ENCODE measurements at regions not wholly inside any gene's neighbourhood (a gene's known extent, or its start where the extent isn't known, plus 50 kb on each side); places are given as distances from the start of the nearest gene placed in this dataset.

GRCh38 chrX:147781844-147782243, 129.9 kb upstream of the FMR1 start:
- H3K4me3 ChIP-seq = no peak overlapping the region
- POLR2A ChIA-PET (ENCODE audit: unreplicated experiment) = no interaction called here

DNA sequence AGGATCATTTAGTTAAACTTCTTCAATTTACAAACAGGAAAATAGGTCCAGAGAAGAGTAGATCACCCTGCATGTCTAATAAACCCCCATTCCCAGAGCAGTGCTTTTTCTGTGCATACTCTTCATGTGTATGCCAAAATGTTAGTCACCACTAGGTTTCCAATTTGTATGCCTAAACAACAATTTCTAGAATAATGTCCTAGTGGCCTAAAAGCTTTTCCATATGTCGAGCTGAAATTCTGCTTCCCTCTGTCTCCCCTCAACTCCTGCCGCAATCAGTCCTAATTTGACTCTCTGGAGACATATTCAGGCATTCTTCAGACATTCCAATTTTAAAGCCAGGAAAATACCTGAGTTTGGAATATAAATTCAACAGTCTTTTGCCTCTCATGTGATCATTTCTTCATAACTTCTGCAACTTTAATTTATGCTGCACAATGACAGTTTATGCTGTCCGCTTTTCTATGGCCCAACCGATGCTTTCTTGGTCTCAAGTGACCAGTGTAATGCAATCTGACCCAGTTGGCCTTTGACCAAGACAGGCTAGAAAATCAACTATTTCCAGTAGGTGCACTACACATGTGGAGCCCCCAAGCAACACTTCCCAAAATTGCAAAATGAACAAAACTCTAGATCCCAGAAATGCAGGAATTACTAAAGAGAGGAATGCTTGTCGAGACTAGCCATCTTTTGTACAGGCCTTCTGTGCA, 122.9 kb upstream of the FMR1 start:
- Histone ChIP-seq H3K79me2 (ENCODE audit: low read depth) (no peaks in the 10 kb centered on the region), H4K20me1 (ENCODE audit: insufficient read depth) (no peaks in the 10 kb centered on the region), H3K36me3 (ENCODE audit: low read depth) (no peaks in the 10 kb centered on the region), H3K4me2 (no peak overlapping the region), H3K27ac (no peak overlapping the region), H3K9me3 (ENCODE audit: insufficient read depth, low read depth) (no peaks in the 10 kb centered on the region), H3K4me1 (replicated peaks; ENCODE audit: insufficient read depth) (no peaks in the 10 kb centered on the region), H3K4me3 (no peak overlapping the region), H3F3A (ENCODE audit: insufficient read depth, low read depth) (no peaks in the 10 kb centered on the region), H2AFZ (no peak overlapping the region), H3K27me3 (ENCODE audit: insufficient read depth, low read depth) (no peaks in the 10 kb centered on the region), H3K9me2 (ENCODE audit: insufficient read depth) (no peaks in the 10 kb centered on the region)
- DNase-seq = no peak
- no peak for TF ChIP-seq EZH2 (IDR thresholded peaks at IDR 0.05; ENCODE audit: low read depth)
- ChIA-PET POLR2A (ENCODE audit: unreplicated experiment) (no interaction called here), CTCF (no interaction called here)
- intact Hi-C loops (cut with micrococcal nuclease; ENCODE audit: unreplicated experiment) = no loop called here
- BruUV-seq (replicated peaks) = no TSS peak

More at GRCh38 chrX:147781844-147782243, 129.9 kb upstream of the FMR1 start:
- Histone ChIP-seq H3K9me3 (ENCODE audit: insufficient read depth, low read depth) (no peaks in the 10 kb centered on the region), H3K4me2 (no peak overlapping the region), H3K9me2 (ENCODE audit: insufficient read depth) (0 out of 2 replicates have a peak, but pooled peaks cover 4% of the 10 kb centered on the region), H3K36me3 (ENCODE audit: low read depth) (no peaks in the 10 kb centered on the region), H3K79me2 (ENCODE audit: low read depth) (no peaks in the 10 kb centered on the region), H4K20me1 (ENCODE audit: insufficient read depth) (no peaks in the 10 kb centered on the region), H3F3A (ENCODE audit: insufficient read depth, low read depth) (no peaks in the 10 kb centered on the region), H3K27me3 (ENCODE audit: insufficient read depth, low read depth) (no peaks in the 10 kb centered on the region), H3K4me1 (replicated peaks; ENCODE audit: insufficient read depth) (no peaks in the 10 kb centered on the region), H2AFZ (no peak overlapping the region), H3K27ac (no peak overlapping the region)
- intact Hi-C loops (cut with micrococcal nuclease; ENCODE audit: unreplicated experiment) = no loop called here
- BruUV-seq (replicated peaks) = no TSS peak
- DNase-seq = peak in 1 of 2 experiments; percentile 9
- TF ChIP-seq, protein P1, sequence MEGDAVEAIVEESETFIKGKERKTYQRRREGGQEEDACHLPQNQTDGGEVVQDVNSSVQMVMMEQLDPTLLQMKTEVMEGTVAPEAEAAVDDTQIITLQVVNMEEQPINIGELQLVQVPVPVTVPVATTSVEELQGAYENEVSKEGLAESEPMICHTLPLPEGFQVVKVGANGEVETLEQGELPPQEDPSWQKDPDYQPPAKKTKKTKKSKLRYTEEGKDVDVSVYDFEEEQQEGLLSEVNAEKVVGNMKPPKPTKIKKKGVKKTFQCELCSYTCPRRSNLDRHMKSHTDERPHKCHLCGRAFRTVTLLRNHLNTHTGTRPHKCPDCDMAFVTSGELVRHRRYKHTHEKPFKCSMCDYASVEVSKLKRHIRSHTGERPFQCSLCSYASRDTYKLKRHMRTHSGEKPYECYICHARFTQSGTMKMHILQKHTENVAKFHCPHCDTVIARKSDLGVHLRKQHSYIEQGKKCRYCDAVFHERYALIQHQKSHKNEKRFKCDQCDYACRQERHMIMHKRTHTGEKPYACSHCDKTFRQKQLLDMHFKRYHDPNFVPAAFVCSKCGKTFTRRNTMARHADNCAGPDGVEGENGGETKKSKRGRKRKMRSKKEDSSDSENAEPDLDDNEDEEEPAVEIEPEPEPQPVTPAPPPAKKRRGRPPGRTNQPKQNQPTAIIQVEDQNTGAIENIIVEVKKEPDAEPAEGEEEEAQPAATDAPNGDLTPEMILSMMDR (conservative IDR thresholded peaks at IDR 0.05) = no peak
- TF ChIP-seq EZH2 (IDR thresholded peaks at IDR 0.05; ENCODE audit: low read depth) = no peak
- CTCF ChIA-PET = no interaction called here

DNA sequence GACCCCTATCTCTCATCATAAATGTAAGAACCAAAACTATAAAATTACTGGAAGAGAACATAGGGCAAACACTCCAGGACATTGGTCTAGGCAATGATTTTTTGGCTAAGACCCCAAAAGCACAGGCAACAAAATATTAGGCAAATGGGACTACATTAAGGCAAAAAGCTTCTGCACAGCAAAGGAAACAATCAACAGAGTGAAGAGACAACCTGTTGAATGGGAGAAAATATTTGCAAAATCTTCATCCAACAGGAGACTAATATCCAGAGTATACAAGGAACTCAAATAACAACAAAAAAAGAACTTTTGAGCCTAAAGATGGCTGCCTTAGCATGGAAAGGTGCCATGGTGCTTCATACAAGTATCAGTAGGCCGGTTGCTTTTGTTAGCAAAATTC, 111.1 kb upstream of the FMR1 start:
- intact Hi-C loops (cut with micrococcal nuclease; ENCODE audit: unreplicated experiment) = loop anchor here (5.0 kb wide), 1 partner anchor 323 kb away; no protein-coding TSS in a partner anchor
- Histone ChIP-seq H3K27ac (no peak overlapping the region), H3K9me2 (ENCODE audit: insufficient read depth) (no peaks in the 10 kb centered on the region), H3F3A (ENCODE audit: insufficient read depth, low read depth) (no peaks in the 10 kb centered on the region), H3K4me2 (no peak overlapping the region), H3K27me3 (ENCODE audit: insufficient read depth, low read depth) (peaks cover 4% of the 10 kb centered on the region; the same call in 1 of the 2 replicates), H3K9me3 (ENCODE audit: insufficient read depth, low read depth) (no peaks in the 10 kb centered on the region), H3K4me1 (replicated peaks; ENCODE audit: insufficient read depth) (no peaks in the 10 kb centered on the region), H3K79me2 (ENCODE audit: low read depth) (no peaks in the 10 kb centered on the region), H4K20me1 (ENCODE audit: insufficient read depth) (no peaks in the 10 kb centered on the region), H3K36me3 (ENCODE audit: low read depth) (no peaks in the 10 kb centered on the region), H3K4me3 (no peak overlapping the region), H2AFZ (no peak overlapping the region)
- POLR2A ChIA-PET (ENCODE audit: unreplicated experiment) = no interaction called here
- no TSS peak for BruUV-seq (replicated peaks)
- no peak for TF ChIP-seq EZH2 (IDR thresholded peaks at IDR 0.05; ENCODE audit: low read depth)
- DNase-seq = no peak
- CTCF ChIA-PET = no interaction called here

- CTCF ChIA-PET = no interaction called here
- Histone ChIP-seq H3K9me2 (ENCODE audit: insufficient read depth) (no peaks in the 10 kb centered on the region; the same call in 1 of the 2 replicates), H4K20me1 (ENCODE audit: insufficient read depth) (no peaks in the 10 kb centered on the region), H3F3A (ENCODE audit: insufficient read depth, low read depth) (no peaks in the 10 kb centered on the region), H3K27ac (no peak overlapping the region), H3K4me3 (no peak overlapping the region), H3K27me3 (ENCODE audit: insufficient read depth, low read depth) (no peaks in the 10 kb centered on the region), H3K9me3 (ENCODE audit: insufficient read depth, low read depth) (no peaks in the 10 kb centered on the region), H3K79me2 (ENCODE audit: low read depth) (no peaks in the 10 kb centered on the region), H2AFZ (no peak overlapping the region), H3K4me1 (replicated peaks; ENCODE audit: insufficient read depth) (no peaks in the 10 kb centered on the region), H3K4me2 (no peak overlapping the region), H3K36me3 (ENCODE audit: low read depth) (no peaks in the 10 kb centered on the region)
- TF ChIP-seq, protein P1 (conservative IDR thresholded peaks at IDR 0.05) = peak; percentile 73
- no peak for TF ChIP-seq EZH2 (IDR thresholded peaks at IDR 0.05; ENCODE audit: low read depth)
- DNase-seq = no peak
- BruUV-seq (replicated peaks) = no TSS peak
- POLR2A ChIA-PET (ENCODE audit: unreplicated experiment) = interaction anchor here (0.6 kb wide), 1 partner anchor 1972 kb away, joined by 10 read pairs; no protein-coding TSS in a partner anchor
- intact Hi-C loops (cut with micrococcal nuclease; ENCODE audit: unreplicated experiment) = loop anchor here (5.0 kb wide), 1 partner anchor 327 kb away; no protein-coding TSS in a partner anchor
Measured at GRCh38 chrX:147803948-147804347, 107.8 kb upstream of the FMR1 start.
